ENCODE measurements at regions not wholly inside any gene's neighbourhood (a gene's known extent, or its start where the extent isn't known, plus 50 kb on each side); places are given as distances from the start of the nearest gene placed in this dataset.

GRCh38 chr6:63140114-63140513 is 71.2 kb upstream of the FKBP1C start:
- TF ChIP-seq CTCF (IDR thresholded peaks at IDR 0.05 in 4 of 5, conservative IDR thresholded peaks at IDR 0.05 in 1 of 5) (no peak), POLR2A (IDR thresholded peaks at IDR 0.05) (no peak)
